Activated naive CD8-positive, alpha-beta T cell treated with anti-CD3 and anti-CD28 coated beads, Interleukin-2, amount 10 ng/mL, durations not matched to agents 7 days and 5 days (primary cell): ENCODE measurements at regions not wholly inside any gene's neighbourhood (a gene's known extent, or its start where the extent isn't known, plus 50 kb on each side); places are given as distances from the start of the nearest gene placed in this dataset.
A peak's percentile ranks its signal among the peaks of the same experiment; 100 is the strongest.

Source experiments
- ATAC-seq: fragments of 150-1000 bp; cut with Tn5 transposase; one replicate; pipeline ENCODE4 v1.10.0; 2021; ENCODE audit warnings: low read depth, moderate library complexity
- POLR2A ChIA-PET: fragments of 350-600 bp; sonication (Branson Sonifier 250); formaldehyde crosslinking; loops from one replicate; lab custom pipeline; 2021; ENCODE audit warnings: antibody characterized with exemption; lab: Charles Lee
- DNase-seq: peaks from one replicate; pipeline ENCODE4 v3.0.0; 2021
- H3K27ac Mint-ChIP-seq: one replicate; pipeline ENCODE4 v1.8.0; 2022; ENCODE audit warnings: mild to moderate bottlenecking, mixed read lengths
- H3K27me3 Mint-ChIP-seq: one replicate; pipeline ENCODE4 v1.8.0; 2022; ENCODE audit warnings: mild to moderate bottlenecking, moderate library complexity, mixed read lengths
- H3K36me3 Mint-ChIP-seq: one replicate; pipeline ENCODE4 v1.8.0; 2021; ENCODE audit warnings: mild to moderate bottlenecking, mixed read lengths
- H3K4me1 Mint-ChIP-seq: one replicate; pipeline ENCODE4 v1.8.0; 2021; ENCODE audit warnings: mixed read lengths
- H3K4me3 Mint-ChIP-seq: one replicate; pipeline ENCODE4 v1.8.0; 2022; ENCODE audit warnings: mild to moderate bottlenecking, moderate library complexity, mixed read lengths
- H3K9me3 Mint-ChIP-seq: one replicate; pipeline ENCODE4 v1.8.0; 2021; ENCODE audit warnings: mixed read lengths

DNA sequence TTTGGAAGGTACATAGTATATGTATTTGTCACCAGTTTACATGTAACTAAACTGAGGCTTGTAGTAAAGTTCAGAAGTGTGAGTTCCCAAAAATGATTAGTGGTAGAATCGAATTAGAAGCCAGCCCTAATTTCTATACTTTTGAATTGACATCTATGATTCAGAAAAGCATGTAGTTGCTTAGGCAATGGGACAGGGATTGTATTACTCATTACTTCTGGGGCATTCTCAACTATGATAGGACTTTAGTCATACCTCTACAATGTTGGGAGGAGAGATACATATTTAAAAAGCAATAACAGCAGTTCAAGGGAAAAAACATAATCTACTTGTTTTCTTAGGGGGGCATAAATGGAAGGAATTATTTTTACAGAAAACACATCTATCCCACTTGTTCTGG is 277.9 kb upstream of the E2F7 start:
- ATAC-seq = no peak
- POLR2A ChIA-PET = no interaction called here
- no peaks in the 10 kb centered on the region for H3K4me1 Mint-ChIP-seq

DNA sequence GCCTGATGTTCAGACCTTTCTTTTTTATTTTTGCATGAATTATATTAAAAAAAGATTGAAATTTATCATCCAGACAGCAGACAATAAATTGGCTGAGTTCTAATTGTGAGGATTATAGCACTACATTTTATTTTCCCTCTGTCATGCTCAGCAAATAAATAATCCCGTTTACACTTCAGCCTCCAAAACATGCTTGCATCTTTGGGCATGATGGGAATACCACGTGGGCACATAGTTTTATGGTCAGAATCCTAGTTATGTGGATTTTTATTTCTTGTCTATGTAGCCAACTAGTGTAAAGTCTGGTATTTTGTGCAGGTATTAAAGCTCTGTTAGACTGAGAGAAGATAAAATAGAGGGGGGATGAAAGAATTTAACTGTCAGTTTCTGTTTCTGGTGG is 276.9 kb upstream of the E2F7 start:
- no peak for ATAC-seq
- no peaks in the 10 kb centered on the region for H3K4me1 Mint-ChIP-seq
- no peaks in the 10 kb centered on the region for H3K27me3 Mint-ChIP-seq
- no peak overlapping the region for H3K27ac Mint-ChIP-seq
- no peaks in the 10 kb centered on the region for H3K36me3 Mint-ChIP-seq
- no peak for DNase-seq
- no peaks in the 10 kb centered on the region for H3K9me3 Mint-ChIP-seq
- H3K4me3 Mint-ChIP-seq = no peak overlapping the region
- POLR2A ChIA-PET = no interaction called here

More for the DNA sequence above, 277.9 kb upstream of the E2F7 start:
- Mint-ChIP-seq H3K4me3 (no peak overlapping the region), H3K36me3 (no peaks in the 10 kb centered on the region), H3K27ac (no peak overlapping the region), H3K9me3 (no peaks in the 10 kb centered on the region), H3K27me3 (no peaks in the 10 kb centered on the region)
- no peak for DNase-seq

- POLR2A ChIA-PET = no interaction called here
- Mint-ChIP-seq H3K27ac (no peak overlapping the region), H3K27me3 (no peaks in the 10 kb centered on the region), H3K36me3 (no peaks in the 10 kb centered on the region), H3K4me1 (no peaks in the 10 kb centered on the region), H3K4me3 (no peak overlapping the region), H3K9me3 (no peaks in the 10 kb centered on the region)
- DNase-seq = no peak
- ATAC-seq = no peak
Measured at GRCh38 chr12:77339610-77340009, 274.2 kb upstream of the E2F7 start.

- H3K27ac Mint-ChIP-seq = no peak overlapping the region
- no peaks in the 10 kb centered on the region for H3K27me3 Mint-ChIP-seq
- ATAC-seq (no peak), DNase-seq (no peak)
- H3K36me3 Mint-ChIP-seq = no peaks in the 10 kb centered on the region
- no peak overlapping the region for H3K4me3 Mint-ChIP-seq
- no peaks in the 10 kb centered on the region for H3K9me3 Mint-ChIP-seq
- POLR2A ChIA-PET = no interaction called here
- no peaks in the 10 kb centered on the region for H3K4me1 Mint-ChIP-seq
Measured at GRCh38 chr12:77337362-77337761, 272.0 kb upstream of the E2F7 start.

DNA sequence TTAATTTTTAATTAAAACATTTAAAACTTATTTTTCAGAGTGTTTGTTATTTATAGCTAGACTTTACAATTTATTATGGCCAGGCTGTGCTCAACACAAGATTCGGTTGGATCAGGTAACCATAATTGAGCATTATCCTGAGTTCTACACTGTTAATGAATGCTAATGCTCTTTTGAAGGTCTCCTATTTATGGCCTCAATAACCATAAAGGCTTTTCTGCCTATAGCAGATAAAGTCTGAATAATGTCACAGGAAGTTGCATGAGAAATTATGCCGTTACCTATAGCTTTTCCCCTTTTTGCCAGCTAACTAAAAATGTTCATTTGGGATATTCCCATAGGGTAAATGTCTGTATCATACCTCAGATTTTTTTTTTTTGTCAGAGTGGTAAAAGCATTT is 269.4 kb upstream of the E2F7 start:
- POLR2A ChIA-PET = no interaction called here
- H3K27me3 Mint-ChIP-seq = no peaks in the 10 kb centered on the region
- ATAC-seq = no peak
- no peaks in the 10 kb centered on the region for H3K9me3 Mint-ChIP-seq
- no peaks in the 10 kb centered on the region for H3K36me3 Mint-ChIP-seq
- H3K27ac Mint-ChIP-seq = no peak overlapping the region
- no peak for DNase-seq
- H3K4me1 Mint-ChIP-seq = no peaks in the 10 kb centered on the region
- no peak overlapping the region for H3K4me3 Mint-ChIP-seq

- Mint-ChIP-seq H3K4me1 (peaks cover 7% of the 10 kb centered on the region), H3K27ac (no peak overlapping the region), H3K27me3 (peaks cover 38% of the 10 kb centered on the region), H3K36me3 (peaks cover 2% of the 10 kb centered on the region), H3K9me3 (no peaks in the 10 kb centered on the region), H3K4me3 (no peak overlapping the region)
- POLR2A ChIA-PET = no interaction called here
- no peak for DNase-seq
- ATAC-seq = no peak
Measured at GRCh38 chr12:77328326-77328725, 263.0 kb upstream of the E2F7 start.

GRCh38 chr12:77325511-77326236 is 260.3 kb upstream of the E2F7 start:
- Mint-ChIP-seq H3K9me3 (no peaks in the 10 kb centered on the region), H3K27ac (no peak overlapping the region), H3K4me1 (peaks cover 7% of the 10 kb centered on the region), H3K27me3 (peaks cover 47% of the 10 kb centered on the region), H3K36me3 (peaks cover 2% of the 10 kb centered on the region), H3K4me3 (peak overlapping the region; percentile 72)
- POLR2A ChIA-PET = no interaction called here
- ATAC-seq (no peak), DNase-seq (no peak)

- peaks cover 2% of the 10 kb centered on the region for H3K36me3 Mint-ChIP-seq
- ATAC-seq (peak; percentile 93), DNase-seq (peak; percentile 56)
- POLR2A ChIA-PET = no interaction called here
- peak overlapping the region; percentile 72 for H3K4me3 Mint-ChIP-seq
- H3K27ac Mint-ChIP-seq = no peak overlapping the region
- peaks cover 47% of the 10 kb centered on the region for H3K27me3 Mint-ChIP-seq
- peaks cover 7% of the 10 kb centered on the region for H3K4me1 Mint-ChIP-seq
- no peaks in the 10 kb centered on the region for H3K9me3 Mint-ChIP-seq
Measured at GRCh38 chr12:77324763-77325468, 259.5 kb upstream of the E2F7 start.

GRCh38 chr12:77324416-77324762 is 259.0 kb upstream of the E2F7 start:
- H3K4me1 Mint-ChIP-seq = peaks cover 7% of the 10 kb centered on the region

DNA sequence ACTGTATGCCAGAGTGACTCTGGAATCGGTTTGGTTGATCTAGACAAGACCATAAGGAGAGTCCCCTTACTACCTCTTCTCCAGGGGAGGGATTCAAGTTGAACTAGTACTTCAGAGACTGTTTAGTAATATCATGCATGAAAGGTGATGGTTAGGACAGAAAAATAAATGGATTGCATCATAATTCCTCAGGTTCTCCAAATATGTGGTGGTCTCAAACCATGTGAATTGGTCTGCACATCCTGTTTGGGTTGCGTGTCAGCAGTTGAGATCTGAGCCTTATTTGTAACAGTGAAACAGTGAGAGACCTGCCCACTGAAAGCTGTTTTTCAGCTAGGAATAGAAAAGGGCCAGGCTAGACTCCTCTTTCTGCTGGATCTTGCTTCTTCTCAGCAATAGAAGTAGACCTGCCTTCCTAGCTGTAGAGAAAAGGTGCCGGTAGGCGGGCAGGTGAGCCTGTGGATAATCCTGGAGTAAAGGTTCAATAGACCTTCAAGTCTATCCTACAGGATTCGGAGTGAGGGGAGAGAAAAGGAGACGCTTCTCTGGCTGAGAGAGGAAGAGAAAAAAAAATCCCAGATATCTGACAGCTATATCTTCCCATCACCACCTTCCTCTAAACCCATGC is 258.5 kb upstream of the E2F7 start:
- Mint-ChIP-seq H3K9me3 (no peaks in the 10 kb centered on the region), H3K4me1 (peaks cover 7% of the 10 kb centered on the region), H3K4me3 (peak overlapping the region; percentile 56), H3K36me3 (peaks cover 2% of the 10 kb centered on the region), H3K27ac (no peak overlapping the region), H3K27me3 (peaks cover 47% of the 10 kb centered on the region)
- ATAC-seq (no peak), DNase-seq (no peak)
- POLR2A ChIA-PET = no interaction called here

More at GRCh38 chr12:77324416-77324762, 259.0 kb upstream of the E2F7 start:
- H3K36me3 Mint-ChIP-seq = peaks cover 2% of the 10 kb centered on the region
- H3K27me3 Mint-ChIP-seq = peaks cover 47% of the 10 kb centered on the region
- POLR2A ChIA-PET = no interaction called here
- no peak overlapping the region for H3K27ac Mint-ChIP-seq
- DNase-seq (no peak), ATAC-seq (no peak)
- H3K9me3 Mint-ChIP-seq = no peaks in the 10 kb centered on the region
- peak overlapping the region; percentile 56 for H3K4me3 Mint-ChIP-seq

GRCh38 chr12:77319166-77319565 is 253.8 kb upstream of the E2F7 start:
- H3K9me3 Mint-ChIP-seq = no peaks in the 10 kb centered on the region
- no peak overlapping the region for H3K4me3 Mint-ChIP-seq
- no peaks in the 10 kb centered on the region for H3K4me1 Mint-ChIP-seq
- H3K27me3 Mint-ChIP-seq = peaks cover 19% of the 10 kb centered on the region
- ATAC-seq = no peak
- no peaks in the 10 kb centered on the region for H3K36me3 Mint-ChIP-seq
- no peak for DNase-seq
- POLR2A ChIA-PET = no interaction called here
- no peak overlapping the region for H3K27ac Mint-ChIP-seq

GRCh38 chr12:77315407-77315806 is 250.0 kb upstream of the E2F7 start:
- no peak for ATAC-seq
- no peaks in the 10 kb centered on the region for H3K36me3 Mint-ChIP-seq
- peaks cover 2% of the 10 kb centered on the region for H3K27me3 Mint-ChIP-seq
- POLR2A ChIA-PET = no interaction called here
- DNase-seq = no peak
- H3K4me3 Mint-ChIP-seq = no peak overlapping the region
- no peaks in the 10 kb centered on the region for H3K9me3 Mint-ChIP-seq
- no peaks in the 10 kb centered on the region for H3K4me1 Mint-ChIP-seq
- H3K27ac Mint-ChIP-seq = no peak overlapping the region

DNA sequence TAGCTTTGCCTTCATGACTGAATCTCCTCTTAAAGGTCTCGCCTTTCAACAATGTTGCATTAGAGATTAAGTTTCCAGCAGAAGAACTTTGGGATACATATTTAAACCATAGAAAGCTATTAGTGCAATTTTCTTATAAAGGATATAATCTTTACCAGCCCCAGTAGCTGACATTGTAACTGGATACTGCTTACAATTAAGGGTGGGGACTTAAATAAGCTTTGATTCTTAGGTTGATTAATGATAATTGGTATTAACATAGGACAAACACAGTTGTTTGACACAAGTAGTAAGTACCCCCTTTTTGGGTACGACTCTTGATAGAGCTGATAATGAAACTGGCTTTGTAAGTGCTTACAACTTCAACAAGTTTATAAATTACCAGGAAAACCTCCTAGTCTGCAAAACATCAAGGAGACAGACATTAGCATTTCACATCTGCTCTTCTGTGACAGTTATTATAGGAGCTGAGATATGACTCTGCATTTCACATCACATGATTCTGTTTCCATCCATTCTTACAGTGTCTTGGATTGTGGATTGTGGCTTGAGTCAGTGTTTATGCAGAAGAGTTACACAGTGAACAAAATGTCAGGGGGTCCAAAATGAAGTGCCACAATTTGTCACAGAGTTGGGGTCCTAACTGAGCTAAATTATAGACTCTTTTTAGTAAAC is 249.1 kb upstream of the E2F7 start:
- POLR2A ChIA-PET = no interaction called here
- Mint-ChIP-seq H3K4me3 (no peak overlapping the region), H3K27me3 (peaks cover 2% of the 10 kb centered on the region), H3K9me3 (no peaks in the 10 kb centered on the region), H3K36me3 (no peaks in the 10 kb centered on the region), H3K27ac (no peak overlapping the region), H3K4me1 (no peaks in the 10 kb centered on the region)
- DNase-seq (no peak), ATAC-seq (no peak)
